ENCODE measurements at regions not wholly inside any gene's neighbourhood (a gene's known extent, or its start where the extent isn't known, plus 50 kb on each side); places are given as distances from the start of the nearest gene placed in this dataset.

- Mint-ChIP-seq H3K9me3 (no peaks in the 10 kb centered on the region), H3K27ac (no peak overlapping the region)
- H3K4me3 ChIP-seq (ENCODE audit: low read length), result no peak overlapping the region
Observed at GRCh38 chr14:34344318-34344717, 117.7 kb downstream of the SPTSSA start.

GRCh38 chr14:34340025-34340625, 121.9 kb downstream of the SPTSSA start:
- no peak for DNase-seq
- POLR2A ChIA-PET, result no interaction called here
- no peak overlapping the region for H3K4me3 ChIP-seq (ENCODE audit: low read length)

More at GRCh38 chr14:34344318-34344717, 117.7 kb downstream of the SPTSSA start:
- Histone ChIP-seq H3K36me3 (ENCODE audit: insufficient read depth, low read length) (no peaks in the 10 kb centered on the region), H3K4me1 (ENCODE audit: insufficient read depth, low read length) (no peaks in the 10 kb centered on the region), H3K27ac (ENCODE audit: low read depth, low read length) (no peak overlapping the region), H3K27me3 (ENCODE audit: insufficient read depth, low read length, poor library complexity, severe bottlenecking) (no peaks in the 10 kb centered on the region), H3K9me3 (ENCODE audit: low read length) (no peaks in the 10 kb centered on the region)
- Mint-ChIP-seq H3K4me1 (peaks cover 0 to 4% (median 0%) of the 10 kb centered on the region in 3 donors), H3K36me3 (peaks cover 0 to 2% (median 0%) of the 10 kb centered on the region in 3 donors), H3K4me3 (no peak overlapping the region), H3K27me3 (peaks cover 4 to 8% of the 10 kb centered on the region in 2 donors)
- ChIA-PET POLR2A (no interaction called here), CTCF (no interaction called here)
- DNase-seq, result no peak

GRCh38 chr14:34338056-34338455, 124.0 kb downstream of the SPTSSA start:
- Mint-ChIP-seq H3K36me3 (peaks cover 0 to under 1% (median 0%) of the 10 kb centered on the region in 3 donors), H3K4me3 (no peak overlapping the region), H3K27ac (no peak overlapping the region), H3K9me3 (no peaks in the 10 kb centered on the region), H3K27me3 (peaks cover 4 to 5% of the 10 kb centered on the region in 2 donors), H3K4me1 (peaks cover 0 to 3% (median 0%) of the 10 kb centered on the region in 3 donors)
- no peak for DNase-seq
- H3K27ac ChIP-seq (ENCODE audit: low read depth, low read length), result no peak overlapping the region
- no peaks in the 10 kb centered on the region for H3K4me1 ChIP-seq (ENCODE audit: insufficient read depth, low read length)
- H3K9me3 ChIP-seq (ENCODE audit: low read length), result no peaks in the 10 kb centered on the region
- H3K4me3 ChIP-seq (ENCODE audit: low read length), result no peak overlapping the region
- ChIA-PET CTCF (no interaction called here), POLR2A (no interaction called here)
- no peaks in the 10 kb centered on the region for H3K27me3 ChIP-seq (ENCODE audit: insufficient read depth, low read length, poor library complexity, severe bottlenecking)
- H3K36me3 ChIP-seq (ENCODE audit: insufficient read depth, low read length), result no peaks in the 10 kb centered on the region

More at GRCh38 chr14:34340025-34340625, 121.9 kb downstream of the SPTSSA start:
- no peaks in the 10 kb centered on the region for H3K9me3 ChIP-seq (ENCODE audit: low read length)
- H3K36me3 ChIP-seq (ENCODE audit: insufficient read depth, low read length), result no peaks in the 10 kb centered on the region
- H3K27ac ChIP-seq (ENCODE audit: low read depth, low read length), result no peak overlapping the region
- Mint-ChIP-seq H3K27ac (no peak overlapping the region), H3K4me3 (no peak overlapping the region), H3K27me3 (peaks cover 4 to 8% of the 10 kb centered on the region in 2 donors), H3K36me3 (peaks cover 0 to 2% (median 0%) of the 10 kb centered on the region in 3 donors), H3K9me3 (no peaks in the 10 kb centered on the region), H3K4me1 (peaks cover 0 to 3% (median 3%) of the 10 kb centered on the region in 3 donors)
- no peaks in the 10 kb centered on the region for H3K27me3 ChIP-seq (ENCODE audit: insufficient read depth, low read length, poor library complexity, severe bottlenecking)
- H3K4me1 ChIP-seq (ENCODE audit: insufficient read depth, low read length), result no peaks in the 10 kb centered on the region
- CTCF ChIA-PET, result no interaction called here

GRCh38 chr14:34336501-34336900, 125.5 kb downstream of the SPTSSA start:
- Histone ChIP-seq H3K9me3 (ENCODE audit: low read length) (no peaks in the 10 kb centered on the region), H3K27ac (ENCODE audit: low read depth, low read length) (no peak overlapping the region), H3K4me3 (ENCODE audit: low read length) (no peak overlapping the region), H3K27me3 (ENCODE audit: insufficient read depth, low read length, poor library complexity, severe bottlenecking) (no peaks in the 10 kb centered on the region), H3K36me3 (ENCODE audit: insufficient read depth, low read length) (no peaks in the 10 kb centered on the region), H3K4me1 (ENCODE audit: insufficient read depth, low read length) (no peaks in the 10 kb centered on the region)
- H3K4me1 Mint-ChIP-seq, result peaks cover 4 to 9% (median 6%) of the 10 kb centered on the region in 3 donors
- H3K27ac Mint-ChIP-seq, result no peak overlapping the region
- H3K27me3 Mint-ChIP-seq, result peaks cover 4% of the 10 kb centered on the region in 2 donors
- H3K4me3 Mint-ChIP-seq, result no peak overlapping the region
- H3K36me3 Mint-ChIP-seq, result no peaks in the 10 kb centered on the region
- H3K9me3 Mint-ChIP-seq, result no peaks in the 10 kb centered on the region
- DNase-seq, result no peak
- ChIA-PET POLR2A (no interaction called here), CTCF (interaction anchor here (1.2 kb wide), 1 partner anchor 10 kb away, joined by 3 read pairs; no protein-coding TSS in a partner anchor)

- Mint-ChIP-seq H3K36me3 (no peaks in the 10 kb centered on the region), H3K4me3 (no peak overlapping the region), H3K27ac (no peak overlapping the region), H3K27me3 (peaks cover under 1 to 4% of the 10 kb centered on the region in 2 donors), H3K4me1 (peaks cover 4 to 13% (median 10%) of the 10 kb centered on the region in 3 donors), H3K9me3 (no peaks in the 10 kb centered on the region)
- Histone ChIP-seq H3K4me1 (ENCODE audit: insufficient read depth, low read length) (no peaks in the 10 kb centered on the region), H3K36me3 (ENCODE audit: insufficient read depth, low read length) (no peaks in the 10 kb centered on the region), H3K4me3 (ENCODE audit: low read length) (no peak overlapping the region), H3K9me3 (ENCODE audit: low read length) (no peaks in the 10 kb centered on the region), H3K27ac (ENCODE audit: low read depth, low read length) (no peak overlapping the region), H3K27me3 (ENCODE audit: insufficient read depth, low read length, poor library complexity, severe bottlenecking) (no peaks in the 10 kb centered on the region)
- DNase-seq, result no peak
- ChIA-PET POLR2A (no interaction called here), CTCF (interaction anchor here (1.2 kb wide), 1 partner anchor 10 kb away, joined by 3 read pairs; no protein-coding TSS in a partner anchor)
Observed at GRCh38 chr14:34335968-34336367, 126.1 kb downstream of the SPTSSA start.

GRCh38 chr14:34334329-34334728, 127.7 kb downstream of the SPTSSA start:
- ChIA-PET POLR2A (no interaction called here), CTCF (interaction anchor here (0.8 to 1.3 kb wide), 2 partner anchors 8 to 11 kb away, joined by 3 read pairs; no protein-coding TSS in a partner anchor)
- Mint-ChIP-seq H3K27me3 (peaks cover 0 to 2% of the 10 kb centered on the region in 2 donors), H3K9me3 (no peaks in the 10 kb centered on the region), H3K4me3 (no peak overlapping the region), H3K4me1 (peaks cover 4 to 13% (median 10%) of the 10 kb centered on the region in 3 donors), H3K36me3 (no peaks in the 10 kb centered on the region), H3K27ac (peak overlapping the region in 1 of 8 donors; percentile 66)
- no peaks in the 10 kb centered on the region for H3K9me3 ChIP-seq (ENCODE audit: low read length)
- H3K27ac ChIP-seq (ENCODE audit: low read depth, low read length), result no peak overlapping the region
- no peaks in the 10 kb centered on the region for H3K4me1 ChIP-seq (ENCODE audit: insufficient read depth, low read length)
- H3K36me3 ChIP-seq (ENCODE audit: insufficient read depth, low read length), result no peaks in the 10 kb centered on the region
- no peaks in the 10 kb centered on the region for H3K27me3 ChIP-seq (ENCODE audit: insufficient read depth, low read length, poor library complexity, severe bottlenecking)
- no peak for DNase-seq
- no peak overlapping the region for H3K4me3 ChIP-seq (ENCODE audit: low read length)

GRCh38 chr14:34331728-34332623, 130.1 kb downstream of the SPTSSA start:
- H3K4me3 Mint-ChIP-seq, result no peak overlapping the region
- no peaks in the 10 kb centered on the region for H3K4me1 ChIP-seq (ENCODE audit: insufficient read depth, low read length)
- H3K27me3 ChIP-seq (ENCODE audit: insufficient read depth, low read length, poor library complexity, severe bottlenecking), result no peaks in the 10 kb centered on the region
- peaks cover 0 to 2% of the 10 kb centered on the region in 2 donors for H3K27me3 Mint-ChIP-seq
- POLR2A ChIA-PET, result no interaction called here
- no peak overlapping the region for H3K27ac ChIP-seq (ENCODE audit: low read depth, low read length)
- H3K4me1 Mint-ChIP-seq, result peaks cover 4 to 13% (median 10%) of the 10 kb centered on the region in 3 donors
- no peaks in the 10 kb centered on the region for H3K36me3 ChIP-seq (ENCODE audit: insufficient read depth, low read length)
- H3K9me3 ChIP-seq (ENCODE audit: low read length), result no peaks in the 10 kb centered on the region
- no peaks in the 10 kb centered on the region for H3K9me3 Mint-ChIP-seq
- peak; percentile 19 to 60 (median 24) for DNase-seq
- peak overlapping the region in 1 of 8 donors; percentile 2 for H3K27ac Mint-ChIP-seq
- H3K36me3 Mint-ChIP-seq, result no peaks in the 10 kb centered on the region
- H3K4me3 ChIP-seq (ENCODE audit: low read length), result no peak overlapping the region
- CTCF ChIA-PET, result interaction anchor here (0.8 to 1.6 kb wide), 9 partner anchors 9 to 390 kb away, joined by 3 to 10 read pairs (median 3); no protein-coding TSS in a partner anchor

- no peak for DNase-seq
- Mint-ChIP-seq H3K9me3 (no peaks in the 10 kb centered on the region), H3K27me3 (peaks cover 0 to 2% of the 10 kb centered on the region in 2 donors), H3K36me3 (no peaks in the 10 kb centered on the region), H3K27ac (no peak overlapping the region), H3K4me3 (peak overlapping the region in 1 of 7 donors; percentile 34), H3K4me1 (peaks cover 4 to 12% (median 10%) of the 10 kb centered on the region in 3 donors)
- H3K4me1 ChIP-seq (ENCODE audit: insufficient read depth, low read length), result no peaks in the 10 kb centered on the region
- no peaks in the 10 kb centered on the region for H3K9me3 ChIP-seq (ENCODE audit: low read length)
- no peaks in the 10 kb centered on the region for H3K36me3 ChIP-seq (ENCODE audit: insufficient read depth, low read length)
- ChIA-PET CTCF (interaction anchor here (1.6 kb wide), 2 partner anchors 11 to 13 kb away, joined by 4 to 6 read pairs; no protein-coding TSS in a partner anchor), POLR2A (no interaction called here)
- no peaks in the 10 kb centered on the region for H3K27me3 ChIP-seq (ENCODE audit: insufficient read depth, low read length, poor library complexity, severe bottlenecking)
- H3K27ac ChIP-seq (ENCODE audit: low read depth, low read length), result no peak overlapping the region
- no peak overlapping the region for H3K4me3 ChIP-seq (ENCODE audit: low read length)
Observed at GRCh38 chr14:34330846-34331245, 131.2 kb downstream of the SPTSSA start.

Data from CD8-positive, alpha-beta memory T cell (primary cell).